B cell (primary cell): ENCODE measurements at regions not wholly inside any gene's neighbourhood (a gene's known extent, or its start where the extent isn't known, plus 50 kb on each side); places are given as distances from the start of the nearest gene placed in this dataset.

Source experiments
- ATAC-seq: fragments of 200-7000 bp; cut with Tn5 transposase; one replicate; pipeline ENCODE4 v1.10.0; 2021; ENCODE audit warnings: low read depth, mild to moderate bottlenecking, moderate number of reproducible peaks, moderate library complexity
- CTCF ChIA-PET: fragments of 350-600 bp; sonication (Branson Sonifier 250); formaldehyde crosslinking; loops from one replicate; lab custom pipeline; 2021; ENCODE audit warnings: antibody characterized with exemption, inconsistent platforms; lab: Charles Lee
- POLR2A ChIA-PET: fragments of 350-600 bp; sonication (Branson Sonifier 250); formaldehyde crosslinking; loops from one replicate; lab custom pipeline; 2021; ENCODE audit warnings: antibody characterized with exemption; lab: Charles Lee
- DNase-seq: peaks from one replicate; pipeline ENCODE4 v3.0.0; 2013
- H2AFZ ChIP-seq: 2 replicates; pipeline ENCODE4 v1.6.1; 2012; ENCODE audit warnings: mild to moderate bottlenecking, low read depth, low read length; ENCODE audit not compliant: insufficient read depth, poor library complexity, severe bottlenecking
- H3K27ac ChIP-seq, 2 donors: 1 replicate in 1 of 2; 2 replicates in 1 of 2; pipeline ENCODE4 v1.5.1; 2012 to 2013; ENCODE audit warnings: low read length in 2 of 2, mild to moderate bottlenecking in 2 of 2, moderate library complexity in 1 of 2
- H3K27me3 ChIP-seq, 4 experiments: fragments of 200-600 bp in 1 of 4; sonication (generic) in 1 of 4; replicated peaks in 1 of 4; 1 replicate in 2 of 4; 2 replicates in 2 of 4; pipeline versions ENCODE4 v1.6.1 to v1.7.0; 2013 to 2016; ENCODE audit warnings: low read length in 3 of 4, mild to moderate bottlenecking in 2 of 4, mixed read lengths in 1 of 4, moderate library complexity in 1 of 4; ENCODE audit not compliant: insufficient read depth in 4 of 4, control insufficient read depth in 3 of 4; ENCODE audit errors: control extremely low read depth in 1 of 4
- H3K36me3 ChIP-seq, 2 experiments: replicated peaks in 1 of 2; 1 replicate in 1 of 2; 2 replicates in 1 of 2; pipeline versions ENCODE4 v1.6.1 to v1.7.1; 2013; ENCODE audit warnings: low read length in 1 of 2; ENCODE audit not compliant: insufficient read depth in 2 of 2, control insufficient read depth in 1 of 2; ENCODE audit errors: control extremely low read depth in 1 of 2, extremely low read depth in 1 of 2
- H3K4me1 ChIP-seq, 2 donors: fragments of 200-600 bp in 1 of 2; sonication (generic) in 1 of 2; 1 replicate in 1 of 2; 2 replicates in 1 of 2; pipeline versions ENCODE4 v1.5.1 to v1.6.1; 2013 to 2017; ENCODE audit warnings: low read length in 2 of 2; ENCODE audit not compliant: control insufficient read depth in 2 of 2, insufficient read depth in 2 of 2
- H3K4me2 ChIP-seq: replicated peaks from 2 replicates; pipeline ENCODE3; 2012; ENCODE audit warnings: mild to moderate bottlenecking, low read depth, low read length; ENCODE audit not compliant: poor library complexity, severe bottlenecking
- H3K4me3 ChIP-seq, 5 experiments: fragments of 200-600 bp in 1 of 5; sonication (generic) in 1 of 5; 1 replicate in 3 of 5; 2 replicates in 2 of 5; pipeline versions ENCODE4 v1.5.1 to v1.7.0; 2011 to 2016; ENCODE audit warnings: low read length in 4 of 5, mild to moderate bottlenecking in 4 of 5, low read depth in 2 of 5, control low read depth in 1 of 5, moderate library complexity in 1 of 5; ENCODE audit not compliant: insufficient read depth in 1 of 5; ENCODE audit errors: control extremely low read depth in 1 of 5, extremely low read depth in 1 of 5
- H3K79me2 ChIP-seq: fragments of 200-600 bp; sonication (generic); one replicate; pipeline ENCODE4 v1.6.0; 2016; ENCODE audit warnings: low read length; ENCODE audit not compliant: control insufficient read depth, insufficient read depth
- H3K9ac ChIP-seq: fragments of 200-600 bp; sonication (generic); 2 replicates; pipeline ENCODE4 v1.6.1; 2017; ENCODE audit warnings: mild to moderate bottlenecking, low read length, moderate library complexity
- H3K9me3 ChIP-seq, 3 donors: one replicate each; pipeline versions ENCODE4 v1.6.1 to v1.7.1; 2013; ENCODE audit warnings: low read length in 2 of 3; ENCODE audit not compliant: control insufficient read depth in 2 of 3, insufficient read depth in 1 of 3; ENCODE audit errors: control extremely low read depth in 1 of 3
- H4K20me1 ChIP-seq: 2 replicates; pipeline ENCODE4 v1.6.0; 2012; ENCODE audit warnings: mild to moderate bottlenecking, low read length; ENCODE audit not compliant: insufficient read depth, control insufficient read depth, poor library complexity, severe bottlenecking
- H3K27ac Mint-ChIP-seq: one replicate; pipeline ENCODE4 v1.8.0; 2021; ENCODE audit warnings: mixed read lengths
- H3K27me3 Mint-ChIP-seq: one replicate; pipeline ENCODE4 v1.8.0; 2021; ENCODE audit warnings: mixed read lengths
- H3K4me1 Mint-ChIP-seq: one replicate; pipeline ENCODE4 v1.8.0; 2021; ENCODE audit warnings: mixed read lengths
- H3K4me3 Mint-ChIP-seq: one replicate; pipeline ENCODE4 v1.8.0; 2021; ENCODE audit warnings: mixed read lengths
- H3K9me3 Mint-ChIP-seq: one replicate; pipeline ENCODE4 v1.8.0; 2022; ENCODE audit warnings: mixed read lengths; ENCODE audit not compliant: insufficient read depth
- EZH2 ChIP-seq: IDR thresholded peaks from 2 replicates; pipeline ENCODE4 v1.6.1; 2012; ENCODE audit warnings: borderline replicate concordance, low read depth, mild to moderate bottlenecking, moderate library complexity, low read length; ENCODE audit not compliant: insufficient read depth, poor library complexity, severe bottlenecking
- WGBS: methylation state at CpG from one replicate; pipeline ENCODE4 v1.1.5; 2013; ENCODE audit warnings: missing lambda C conversion rate; ENCODE audit not compliant: insufficient coverage; 5-methylcytosine and 5-hydroxymethylcytosine counted together
- intact Hi-C: fragments of 100-400 bp; cut with micrococcal nuclease; formaldehyde crosslinking; loops from one replicate; pipeline ENCODE4 v1.10.0; 2022
- TF ChIP-seq, protein P1 (sequence below): fragments of 200-600 bp; IDR thresholded peaks from one replicate; pipeline ENCODE4 v1.8.0; 2022; ENCODE audit warnings: antibody characterized with exemption, mild to moderate bottlenecking

DNA sequence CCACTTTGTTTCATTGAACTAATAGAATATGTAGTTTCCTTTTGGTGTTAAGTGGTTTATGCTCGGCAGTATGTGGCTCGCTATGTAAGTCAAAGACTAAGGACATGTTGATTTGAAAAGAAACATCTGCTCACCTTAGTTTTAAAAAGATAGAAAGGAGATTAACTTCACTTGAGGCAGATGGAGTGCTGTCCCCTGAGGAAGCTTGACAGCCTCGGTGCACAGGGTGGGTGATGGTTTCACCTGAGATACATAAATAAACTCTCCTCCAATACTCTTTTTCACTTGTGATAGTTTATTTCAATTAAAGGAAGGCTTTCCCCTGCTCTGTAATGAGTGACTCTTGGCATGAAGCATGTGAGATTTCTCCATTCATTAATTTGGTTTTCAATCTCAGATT, 70.8 kb upstream of the FMN2 start:
- ATAC-seq (no peak), DNase-seq (no peak)
- Histone ChIP-seq H3K4me1 (no peaks in the 10 kb centered on the region), H3K9me3 (peaks cover 3 to 4% (median 3%) of the 10 kb centered on the region in 3 donors), H3K27ac (no peak overlapping the region), H3K4me3 (no peak overlapping the region), H3K79me2 (no peaks in the 10 kb centered on the region), H3K36me3 (no peaks in the 10 kb centered on the region), H3K27me3 (no peaks in the 10 kb centered on the region), H2AFZ (no peak overlapping the region), H3K4me2 (no peak overlapping the region), H3K9ac (no peak overlapping the region), H4K20me1 (no peaks in the 10 kb centered on the region)
- Mint-ChIP-seq H3K4me3 (no peak overlapping the region), H3K27ac (no peak overlapping the region), H3K9me3 (peaks cover 4% of the 10 kb centered on the region), H3K27me3 (no peaks in the 10 kb centered on the region), H3K4me1 (no peaks in the 10 kb centered on the region)
- intact Hi-C loops, result no loop called here
- CTCF ChIA-PET, result no interaction called here
- no CpG with 5 or more reads among the region's 3 CpGs for WGBS
- POLR2A ChIA-PET, result no interaction called here
- TF ChIP-seq EZH2, result no peak
- TF ChIP-seq, protein P1, sequence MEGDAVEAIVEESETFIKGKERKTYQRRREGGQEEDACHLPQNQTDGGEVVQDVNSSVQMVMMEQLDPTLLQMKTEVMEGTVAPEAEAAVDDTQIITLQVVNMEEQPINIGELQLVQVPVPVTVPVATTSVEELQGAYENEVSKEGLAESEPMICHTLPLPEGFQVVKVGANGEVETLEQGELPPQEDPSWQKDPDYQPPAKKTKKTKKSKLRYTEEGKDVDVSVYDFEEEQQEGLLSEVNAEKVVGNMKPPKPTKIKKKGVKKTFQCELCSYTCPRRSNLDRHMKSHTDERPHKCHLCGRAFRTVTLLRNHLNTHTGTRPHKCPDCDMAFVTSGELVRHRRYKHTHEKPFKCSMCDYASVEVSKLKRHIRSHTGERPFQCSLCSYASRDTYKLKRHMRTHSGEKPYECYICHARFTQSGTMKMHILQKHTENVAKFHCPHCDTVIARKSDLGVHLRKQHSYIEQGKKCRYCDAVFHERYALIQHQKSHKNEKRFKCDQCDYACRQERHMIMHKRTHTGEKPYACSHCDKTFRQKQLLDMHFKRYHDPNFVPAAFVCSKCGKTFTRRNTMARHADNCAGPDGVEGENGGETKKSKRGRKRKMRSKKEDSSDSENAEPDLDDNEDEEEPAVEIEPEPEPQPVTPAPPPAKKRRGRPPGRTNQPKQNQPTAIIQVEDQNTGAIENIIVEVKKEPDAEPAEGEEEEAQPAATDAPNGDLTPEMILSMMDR, result no peak

DNA sequence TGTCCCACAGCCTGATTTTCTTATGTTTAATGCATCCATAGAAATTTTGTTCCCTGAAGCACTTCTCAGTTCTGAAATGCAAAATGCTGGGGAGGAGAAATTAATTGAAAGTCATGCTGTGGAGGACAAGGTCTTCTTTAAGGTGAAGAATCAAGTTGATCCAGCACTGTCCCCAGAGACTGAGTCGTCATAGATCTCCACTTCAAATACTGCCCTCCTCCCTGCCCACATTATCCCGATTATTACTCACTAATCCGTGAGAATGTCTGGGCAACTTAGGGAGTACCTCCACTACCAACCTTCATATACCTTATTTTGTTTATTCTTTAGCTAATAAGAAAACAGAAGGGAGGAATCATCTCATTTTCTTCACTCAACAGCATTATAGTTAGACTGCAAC, 70.0 kb upstream of the FMN2 start:
- TF ChIP-seq, protein P1, result no peak
- TF ChIP-seq EZH2, result no peak
- no peak overlapping the region for H3K4me3 ChIP-seq
- no peak for ATAC-seq
- H3K36me3 ChIP-seq, result no peaks in the 10 kb centered on the region
- no peaks in the 10 kb centered on the region for H4K20me1 ChIP-seq
- POLR2A ChIA-PET, result no interaction called here
- H3K27me3 ChIP-seq, result no peaks in the 10 kb centered on the region
- Mint-ChIP-seq H3K4me3 (no peak overlapping the region), H3K4me1 (no peaks in the 10 kb centered on the region), H3K27me3 (no peaks in the 10 kb centered on the region), H3K27ac (no peak overlapping the region), H3K9me3 (peaks cover 4% of the 10 kb centered on the region)
- DNase-seq, result no peak
- intact Hi-C loops, result no loop called here
- H3K27ac ChIP-seq, result no peak overlapping the region
- no peaks in the 10 kb centered on the region for H3K4me1 ChIP-seq
- H2AFZ ChIP-seq, result no peak overlapping the region
- H3K9ac ChIP-seq, result no peak overlapping the region
- H3K4me2 ChIP-seq, result no peak overlapping the region
- no peaks in the 10 kb centered on the region for H3K79me2 ChIP-seq
- H3K9me3 ChIP-seq, result peaks cover 3 to 4% (median 3%) of the 10 kb centered on the region in 3 donors
- 93% methylated on average over 2 of the region's 3 CpGs for WGBS
- CTCF ChIA-PET, result no interaction called here
